Anterior cingulate cortex (tissue), 58 donors: ENCODE measurements at regions not wholly inside any gene's neighbourhood (a gene's known extent, or its start where the extent isn't known, plus 50 kb on each side); places are given as distances from the start of the nearest gene placed in this dataset.

Source experiments
- DNase-seq, 58 donors: peaks; one replicate each; lab custom pipeline; 2025; lab: John Stamatoyannopoulos, UW

- peak in 1 of 58 donors; percentile 4 for DNase-seq
These were observed 89.4 kb downstream of the FOXB1 start for GRCh38 chr15:60093273-60094067.

- no peak for DNase-seq
These were observed 91.6 kb downstream of the FOXB1 start for GRCh38 chr15:60095711-60096110.

- DNase-seq = no peak
These were observed 92.0 kb downstream of the FOXB1 start for GRCh38 chr15:60096157-60096556.

GRCh38 chr15:60101416-60101815 is 97.3 kb downstream of the FOXB1 start:
- DNase-seq = no peak

- no peak for DNase-seq
These were observed 98.6 kb downstream of the FOXB1 start for GRCh38 chr15:60102748-60103147.

GRCh38 chr15:60110909-60111308 is 106.8 kb downstream of the FOXB1 start:
- DNase-seq = no peak

- DNase-seq = no peak
These were observed 111.7 kb downstream of the FOXB1 start for GRCh38 chr15:60115579-60116380.

GRCh38 chr15:60116456-60117089 is 112.5 kb downstream of the FOXB1 start:
- DNase-seq = no peak

GRCh38 chr15:60118146-60118545 is 114.0 kb downstream of the FOXB1 start:
- DNase-seq = no peak

- DNase-seq = no peak
These were observed 114.5 kb downstream of the FOXB1 start for GRCh38 chr15:60118626-60119025.

GRCh38 chr15:60119101-60119500 is 115.0 kb downstream of the FOXB1 start:
- DNase-seq = no peak

- DNase-seq = no peak
These were observed 116.0 kb downstream of the FOXB1 start for GRCh38 chr15:60120100-60120499.

GRCh38 chr15:60121845-60122244 is 117.7 kb downstream of the FOXB1 start:
- no peak for DNase-seq

- no peak for DNase-seq
These were observed 118.6 kb downstream of the FOXB1 start for GRCh38 chr15:60122691-60123090.

- DNase-seq = no peak
These were observed 120.5 kb downstream of the FOXB1 start for GRCh38 chr15:60124460-60125070.

- no peak for DNase-seq
These were observed 121.2 kb downstream of the FOXB1 start for GRCh38 chr15:60125334-60125733.

- no peak for DNase-seq
These were observed 122.1 kb downstream of the FOXB1 start for GRCh38 chr15:60126200-60126599.

- DNase-seq = no peak
These were observed 122.5 kb downstream of the FOXB1 start for GRCh38 chr15:60126661-60127060.

GRCh38 chr15:60128000-60128376 is 123.9 kb downstream of the FOXB1 start:
- DNase-seq = peak in 3 of 58 donors; percentile 0 to 20 (median 4)

GRCh38 chr15:60128710-60129109 is 124.6 kb downstream of the FOXB1 start:
- DNase-seq = no peak

- DNase-seq = no peak
These were observed 126.3 kb downstream of the FOXB1 start for GRCh38 chr15:60130398-60130797.
